MV-4-11 (cell line): ENCODE measurements at regions not wholly inside any gene's neighbourhood (a gene's known extent, or its start where the extent isn't known, plus 50 kb on each side); places are given as distances from the start of the nearest gene placed in this dataset.
A peak's percentile ranks its signal among the peaks of the same experiment; 100 is the strongest.

Experiments used
- DNase-seq: peaks from one replicate; lab custom pipeline; 2025; lab: John Stamatoyannopoulos, UW

- no peak for DNase-seq
Measured at GRCh38 chr13:34322014-34322742, 504.2 kb downstream of the RFC3 start.

DNA sequence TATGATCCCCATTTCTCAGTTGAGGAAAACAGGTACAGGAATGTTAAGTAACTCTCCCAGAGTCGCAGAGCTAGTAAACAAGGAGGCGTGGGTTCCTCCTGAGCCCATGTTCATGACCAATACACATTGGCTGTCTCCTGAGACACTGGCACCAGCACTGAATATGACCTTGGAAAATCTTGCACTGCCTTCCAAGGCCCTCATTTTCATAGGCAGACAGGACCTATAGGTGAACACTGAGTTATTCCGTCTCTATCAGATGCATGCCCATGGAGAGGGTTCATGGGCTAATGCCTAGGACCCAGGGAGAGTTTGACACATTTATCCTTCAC lies 504.8 kb downstream of the RFC3 start:
- no peak for DNase-seq

DNA sequence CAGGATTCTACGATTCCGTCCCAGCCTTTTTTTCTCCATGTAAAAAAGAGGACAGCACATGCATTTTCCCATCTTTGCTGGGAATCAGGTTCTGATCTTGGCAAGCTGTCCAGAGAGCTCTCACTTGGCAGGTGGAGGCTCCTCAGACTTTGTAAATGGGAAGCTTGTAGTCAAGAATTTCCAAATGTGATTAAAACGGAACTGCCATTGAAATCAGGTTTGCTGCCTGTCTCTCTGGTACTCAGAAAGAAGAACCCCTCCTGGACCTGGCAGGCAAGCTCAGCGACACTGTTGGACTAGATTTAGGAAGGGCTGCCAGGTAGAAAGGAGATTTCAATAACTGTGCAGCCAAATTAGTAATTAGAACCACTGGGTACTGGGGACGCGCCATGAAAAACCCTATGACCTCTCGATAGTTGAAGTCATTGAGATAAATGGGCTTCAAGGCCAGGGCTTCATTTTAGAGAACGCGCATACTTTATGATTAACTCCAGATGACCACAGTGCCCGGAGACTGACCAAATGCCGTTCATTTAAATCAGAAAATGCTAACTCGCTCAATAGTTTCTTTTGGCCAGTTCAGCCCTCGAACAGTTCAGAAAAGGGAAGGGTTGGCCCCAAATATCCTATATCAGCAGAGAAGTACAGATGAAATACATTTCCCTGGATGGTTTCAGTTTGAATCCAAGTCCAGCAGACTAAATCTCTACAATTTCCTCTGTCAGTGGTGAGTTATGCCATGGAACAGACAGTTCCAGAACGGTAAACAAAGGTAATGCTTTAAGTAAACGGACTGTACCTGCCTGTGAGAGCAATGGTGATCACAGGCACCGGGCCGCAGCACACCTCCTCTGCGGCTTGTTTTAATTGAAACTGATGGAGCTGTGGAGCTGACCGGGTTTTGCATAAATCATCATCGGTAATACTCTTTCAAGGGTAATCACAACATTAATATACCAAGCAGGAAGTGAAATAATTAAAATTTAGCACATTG lies 517.4 kb downstream of the RFC3 start:
- DNase-seq: no peak

GRCh38 chr13:34338102-34338501 lies 520.2 kb downstream of the RFC3 start:
- no peak for DNase-seq

DNA sequence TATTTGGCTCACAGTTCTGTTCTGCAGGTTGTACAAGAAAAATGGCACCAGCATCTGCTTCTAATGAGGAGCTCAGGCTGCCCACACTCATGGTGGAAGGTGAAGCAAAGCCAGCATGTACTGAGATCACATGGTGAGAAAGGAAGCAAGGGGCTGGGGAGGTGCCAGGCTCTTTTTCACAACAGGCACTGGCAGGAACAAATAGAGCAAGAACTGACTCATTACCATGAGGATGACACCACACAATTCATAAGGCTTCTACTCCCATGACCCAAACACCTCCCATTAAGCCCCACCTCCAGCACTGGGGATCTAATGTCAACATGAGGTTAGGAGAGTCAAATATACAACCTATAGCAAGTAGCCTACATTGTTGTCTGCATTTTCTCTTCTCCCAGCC lies 522.6 kb downstream of the RFC3 start:
- DNase-seq: no peak

- DNase-seq: no peak
Measured at GRCh38 chr13:34343413-34343940, 525.5 kb downstream of the RFC3 start.

- no peak for DNase-seq
Measured at GRCh38 chr13:34344816-34345215, 526.9 kb downstream of the RFC3 start.

DNA sequence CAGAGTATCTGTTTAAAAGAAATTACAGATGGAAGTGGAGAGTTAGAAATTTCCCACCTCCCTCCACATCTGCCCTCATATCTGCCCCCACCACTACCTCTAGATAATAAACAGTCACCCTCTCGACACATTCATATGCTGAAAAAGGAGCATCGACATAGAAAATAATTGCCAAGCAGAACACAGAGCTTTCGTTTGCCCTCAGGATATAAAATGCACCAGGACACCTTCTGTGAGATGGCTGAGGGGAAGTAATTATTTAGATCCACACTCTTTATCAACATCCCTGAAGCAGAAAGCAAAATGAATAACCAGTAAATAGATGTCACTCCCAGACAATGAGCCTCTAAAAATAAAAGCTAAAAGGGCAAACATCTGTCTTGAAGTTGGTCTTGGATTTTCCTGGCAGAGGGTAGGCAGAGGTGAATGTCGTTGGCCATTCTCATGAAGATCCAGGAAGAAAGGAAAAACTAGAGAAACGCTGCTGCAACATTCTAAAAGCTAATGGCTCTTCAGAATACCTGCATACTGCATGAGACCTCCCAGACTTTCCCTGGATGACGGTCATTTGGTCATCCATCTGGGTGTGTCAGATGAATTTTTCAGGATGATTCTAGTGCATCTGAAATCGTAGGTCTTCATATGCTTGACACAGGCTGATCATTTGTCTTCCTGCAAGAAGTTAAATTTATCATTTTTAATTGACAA lies 527.5 kb downstream of the RFC3 start:
- no peak for DNase-seq

DNA sequence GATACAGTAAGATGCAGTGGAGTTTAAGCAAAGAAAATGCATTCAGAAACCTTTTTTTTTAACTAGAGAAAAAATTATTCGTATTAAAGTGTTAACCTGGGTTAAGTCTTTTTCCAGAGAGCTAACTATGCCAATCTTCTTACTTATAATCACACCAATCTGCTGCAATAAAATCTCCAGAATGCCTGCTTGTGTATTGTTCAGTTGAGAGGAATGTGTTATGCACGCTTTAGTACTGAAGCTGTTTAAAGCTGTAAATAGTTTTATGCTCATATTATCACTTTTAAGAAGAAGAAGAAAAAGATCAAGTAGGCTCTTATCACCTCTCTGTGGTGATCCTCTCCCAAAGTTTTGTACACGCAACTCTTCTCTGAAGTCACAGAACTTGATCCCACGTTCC lies 528.7 kb downstream of the RFC3 start:
- DNase-seq: no peak

GRCh38 chr13:34347784-34348573 lies 530.0 kb downstream of the RFC3 start:
- DNase-seq: no peak

DNA sequence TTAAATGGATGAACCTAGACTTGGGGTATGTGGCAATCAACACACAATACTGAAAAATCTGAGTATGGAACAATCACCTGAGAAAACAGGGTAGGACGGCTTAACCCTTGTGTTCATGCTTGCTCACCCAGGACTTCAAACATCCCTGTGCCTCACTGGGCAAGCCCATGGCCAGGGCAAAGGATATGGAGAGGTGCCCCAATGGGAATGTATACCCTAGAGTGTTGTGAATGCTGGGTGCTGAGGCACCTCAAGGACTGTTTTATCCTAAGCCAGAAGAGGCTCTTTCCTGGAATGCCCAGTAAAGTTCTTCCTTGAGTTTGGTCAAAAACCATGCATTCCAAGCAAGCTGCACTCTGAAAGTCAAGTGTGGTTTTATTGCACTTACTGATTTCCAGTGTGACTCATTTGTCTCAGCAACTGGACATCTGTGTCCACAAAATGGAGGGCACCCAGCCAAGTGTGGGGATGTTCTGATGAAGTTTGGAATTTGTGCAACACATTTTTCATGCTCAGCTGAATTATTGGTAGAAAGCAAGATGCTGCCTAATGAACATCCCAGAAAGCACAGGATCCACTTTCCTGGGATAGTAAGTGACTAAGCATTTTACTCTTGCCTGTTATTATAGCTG lies 531.3 kb downstream of the RFC3 start:
- DNase-seq: no peak

- DNase-seq: no peak
Measured at GRCh38 chr13:34350671-34351070, 532.7 kb downstream of the RFC3 start.

GRCh38 chr13:34351134-34351533 lies 533.2 kb downstream of the RFC3 start:
- no peak for DNase-seq

DNA sequence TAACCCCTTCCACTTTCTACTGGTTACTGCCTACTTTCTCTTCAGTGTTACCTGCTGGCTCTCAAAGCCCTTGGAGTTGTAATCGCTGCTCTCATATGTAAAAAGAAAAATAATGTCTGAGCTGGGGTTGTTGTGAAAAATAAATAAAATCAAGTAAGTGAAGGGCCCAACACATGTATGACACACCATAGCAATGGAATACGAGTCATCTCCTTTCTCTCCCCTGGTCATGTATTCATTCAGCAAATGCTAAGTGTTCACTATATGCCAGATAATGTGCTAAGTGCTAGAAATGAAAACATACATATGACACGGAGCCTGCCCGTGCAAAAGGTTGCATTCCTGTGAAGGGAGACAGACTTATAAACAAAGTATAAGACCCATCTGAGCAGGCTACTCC lies 535.0 kb downstream of the RFC3 start:
- DNase-seq: no peak

GRCh38 chr13:34356686-34357434 lies 538.9 kb downstream of the RFC3 start:
- no peak for DNase-seq

DNA sequence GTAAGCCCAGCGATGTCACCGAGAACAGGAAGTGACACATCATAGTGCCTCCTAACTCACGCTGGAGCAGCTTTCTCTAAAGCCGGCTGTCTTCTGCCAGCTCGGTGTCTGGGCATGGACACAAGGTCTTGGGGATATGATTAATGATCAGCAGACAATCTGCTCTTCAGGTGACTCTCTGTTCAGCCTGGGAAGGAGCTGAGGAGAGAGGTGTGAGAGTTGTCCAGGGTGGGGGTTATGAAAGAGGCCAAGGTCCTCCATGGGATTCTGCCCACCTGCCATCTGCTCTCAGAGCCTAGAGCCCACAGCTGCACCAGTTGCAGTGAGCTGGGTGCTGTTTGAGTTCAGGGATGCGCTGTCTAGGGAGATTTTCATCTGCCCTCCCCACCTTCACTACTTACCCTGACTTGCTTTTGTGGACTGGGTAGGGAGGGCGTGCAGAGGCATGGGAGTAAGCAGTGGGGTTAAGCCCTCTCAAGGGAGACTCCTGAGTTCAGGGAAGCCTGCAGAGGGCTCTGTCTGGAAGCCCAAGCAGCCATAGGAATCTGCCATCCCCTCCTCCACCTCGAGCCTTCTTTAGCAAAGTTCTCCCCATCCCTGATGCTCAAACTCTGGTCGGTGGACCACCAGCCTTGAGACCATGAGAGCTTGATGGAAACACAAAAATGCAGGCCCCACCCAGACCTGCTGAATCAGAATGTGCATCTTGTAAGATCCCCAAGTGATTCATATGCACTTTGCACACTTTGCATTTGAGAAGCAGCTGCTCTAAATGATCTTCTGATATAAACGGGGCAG lies 539.7 kb downstream of the RFC3 start:
- peak; percentile 7 for DNase-seq

DNA sequence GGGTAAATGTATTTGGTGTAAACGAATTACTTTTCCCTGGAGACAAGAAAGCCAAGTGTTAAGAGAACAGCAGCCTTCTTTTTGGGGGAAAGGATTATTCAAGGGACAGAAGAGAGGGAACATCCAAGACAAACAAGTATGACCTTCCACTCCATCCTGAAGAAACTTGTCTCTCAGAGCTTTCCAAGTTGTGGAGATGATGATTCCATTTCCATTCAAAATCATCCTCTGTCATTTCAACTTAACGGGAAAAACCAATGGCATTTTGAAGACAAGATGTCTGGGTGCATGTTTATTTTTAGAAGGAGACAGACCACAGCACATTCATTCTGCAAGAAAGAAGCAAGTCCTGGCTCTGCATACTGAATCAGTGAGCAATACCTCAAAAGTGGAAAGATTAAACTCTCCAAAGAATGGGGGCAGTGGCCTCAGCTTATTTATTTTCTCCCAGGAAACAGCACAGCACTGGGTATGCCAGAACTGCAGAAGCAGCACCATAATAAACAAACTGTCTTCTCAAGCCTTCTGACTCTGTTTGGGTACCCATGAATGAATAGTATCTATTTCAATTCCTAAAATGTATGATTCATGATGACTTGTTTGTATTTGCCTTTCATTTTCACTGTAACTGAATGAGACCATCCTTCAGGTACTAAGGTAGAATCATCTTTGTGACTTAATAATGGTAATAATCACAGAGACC lies 541.0 kb downstream of the RFC3 start:
- no peak for DNase-seq

GRCh38 chr13:34360702-34361101 lies 542.8 kb downstream of the RFC3 start:
- no peak for DNase-seq

GRCh38 chr13:34361560-34361959 lies 543.6 kb downstream of the RFC3 start:
- DNase-seq: no peak
